GM19023 (cell line): ENCODE measurements at regions not wholly inside any gene's neighbourhood (a gene's known extent, or its start where the extent isn't known, plus 50 kb on each side); places are given as distances from the start of the nearest gene placed in this dataset.

Source experiments
- ATAC-seq: cut with Tn5 transposase; IDR thresholded peaks from one replicate; pipeline ENCODE4 v1.9.1; 2021; ENCODE audit warnings: mild to moderate bottlenecking, moderate library complexity; ENCODE audit not compliant: unreplicated experiment

DNA sequence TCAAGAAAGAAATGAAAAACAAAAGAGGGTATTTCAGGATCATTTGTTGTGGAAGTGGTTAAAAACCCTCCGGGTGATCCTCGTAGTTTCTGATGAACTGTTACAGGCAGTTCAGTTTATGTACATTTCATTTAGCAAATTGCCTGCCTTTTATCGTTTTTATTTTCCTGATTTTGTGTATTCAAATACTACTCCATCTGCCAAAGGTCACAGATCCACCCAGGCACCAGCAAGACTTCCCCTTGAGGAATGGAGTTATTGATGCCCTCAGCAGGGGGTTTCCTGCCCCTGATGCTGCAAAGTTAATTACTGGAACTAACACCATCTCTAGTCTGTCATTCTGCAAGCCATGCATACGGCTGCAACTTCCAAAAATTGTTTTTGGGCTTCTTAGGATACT is 641.9 kb downstream of the SLC4A3 start:
- no peak for ATAC-seq

DNA sequence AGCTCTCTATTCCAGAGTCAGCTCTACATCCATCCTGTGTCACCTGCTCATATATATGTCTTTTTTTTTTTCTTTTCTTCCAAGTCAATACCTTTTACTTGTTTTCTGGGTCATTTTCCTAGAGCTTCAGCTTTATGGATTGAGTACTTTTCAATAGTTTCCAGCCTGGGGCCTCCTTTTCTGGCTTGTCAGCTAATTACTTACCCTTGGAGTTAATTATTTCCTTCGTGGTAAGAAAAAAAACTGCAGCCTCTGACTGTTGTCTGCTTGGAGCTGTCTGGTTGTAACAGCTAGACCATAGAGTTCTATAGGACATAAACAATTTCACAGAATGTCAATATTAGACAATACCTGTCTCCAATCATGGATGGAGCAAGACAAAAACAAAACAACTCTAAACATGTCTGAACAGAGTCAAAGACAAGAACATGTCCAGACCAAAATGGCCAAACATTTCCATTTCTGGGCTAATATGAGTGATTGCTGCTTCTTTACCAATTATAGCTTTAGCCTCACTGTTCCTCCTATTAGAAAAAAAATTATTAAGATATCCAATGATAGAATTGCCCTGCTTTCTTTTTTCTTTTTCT is 643.1 kb downstream of the SLC4A3 start:
- ATAC-seq, result no peak

DNA sequence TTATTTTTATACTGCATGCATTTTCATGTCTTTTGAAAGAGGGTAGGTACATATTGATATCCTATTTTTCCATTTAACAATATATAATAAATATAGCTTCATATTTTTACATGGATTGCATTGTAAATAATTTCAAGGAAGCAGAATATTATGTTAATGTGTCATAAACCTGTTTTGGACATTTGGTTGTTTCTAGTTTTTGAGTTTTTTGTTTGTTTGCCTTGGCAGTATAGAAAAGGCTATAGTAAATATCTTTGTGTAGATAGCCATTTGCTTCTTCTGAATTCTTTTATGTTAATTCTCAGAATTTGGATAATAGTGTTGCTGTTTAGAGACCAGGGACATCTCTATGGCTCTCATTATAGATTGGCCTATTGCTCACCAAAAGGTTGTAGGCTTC is 645.2 kb downstream of the SLC4A3 start:
- ATAC-seq, result no peak

- no peak for ATAC-seq
Observed at GRCh38 chr2:220273082-220273481, 645.7 kb downstream of the SLC4A3 start.

GRCh38 chr2:220275454-220275853 is 648.0 kb downstream of the SLC4A3 start:
- no peak for ATAC-seq

DNA sequence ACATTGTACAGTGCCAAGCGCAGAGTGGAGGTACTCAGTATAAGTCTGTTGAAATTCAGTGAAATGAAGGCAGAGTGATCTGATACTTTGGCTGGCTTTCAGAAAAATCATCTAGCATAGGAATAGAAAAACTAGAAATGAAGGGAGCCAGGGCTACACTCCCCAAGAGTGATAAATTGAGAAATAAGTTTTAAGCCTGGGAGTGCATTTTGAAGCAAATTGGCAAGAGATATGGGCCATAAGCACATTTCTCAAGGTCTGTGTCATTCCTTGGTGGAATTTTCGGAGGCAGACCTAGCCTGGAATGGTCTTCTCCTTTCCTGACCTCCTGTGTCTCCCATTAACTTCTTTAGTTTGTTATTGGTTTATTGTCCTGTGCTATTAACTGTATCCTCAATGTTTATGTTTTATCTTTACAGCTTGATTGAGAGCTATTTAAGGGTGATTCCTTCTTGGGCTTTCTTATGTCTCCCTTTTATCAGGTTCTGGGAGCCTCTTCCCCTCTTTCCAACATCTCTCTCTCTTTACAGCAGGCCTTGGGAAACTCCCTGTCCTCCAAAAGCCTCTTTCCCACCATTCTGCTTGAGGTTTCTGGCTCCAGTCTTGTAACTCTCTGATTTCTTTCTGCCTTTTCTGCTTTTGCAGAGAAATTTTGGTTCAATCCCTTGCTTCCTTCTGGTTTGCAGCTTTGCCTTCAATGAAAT is 649.5 kb downstream of the SLC4A3 start:
- no peak for ATAC-seq

- no peak for ATAC-seq
Observed at GRCh38 chr2:220277445-220277975, 650.1 kb downstream of the SLC4A3 start.

DNA sequence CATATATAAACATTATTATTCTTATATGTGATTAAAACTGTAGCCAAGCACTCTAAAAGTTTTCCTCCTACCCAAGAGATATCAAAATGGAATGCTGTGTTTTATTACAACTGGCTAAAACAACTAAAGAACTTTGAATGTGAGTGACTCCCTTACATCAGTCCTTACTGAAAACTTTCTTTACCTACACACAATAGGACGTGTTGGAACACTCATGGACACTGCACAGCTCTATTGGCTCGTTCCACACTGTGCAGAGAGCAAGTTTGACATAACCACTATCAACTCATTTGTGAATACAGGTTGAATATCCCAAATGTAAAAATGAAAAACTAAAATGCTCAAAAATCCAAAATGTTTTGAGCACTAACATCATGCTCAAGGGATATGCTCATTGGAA is 650.6 kb downstream of the SLC4A3 start:
- ATAC-seq, result no peak

DNA sequence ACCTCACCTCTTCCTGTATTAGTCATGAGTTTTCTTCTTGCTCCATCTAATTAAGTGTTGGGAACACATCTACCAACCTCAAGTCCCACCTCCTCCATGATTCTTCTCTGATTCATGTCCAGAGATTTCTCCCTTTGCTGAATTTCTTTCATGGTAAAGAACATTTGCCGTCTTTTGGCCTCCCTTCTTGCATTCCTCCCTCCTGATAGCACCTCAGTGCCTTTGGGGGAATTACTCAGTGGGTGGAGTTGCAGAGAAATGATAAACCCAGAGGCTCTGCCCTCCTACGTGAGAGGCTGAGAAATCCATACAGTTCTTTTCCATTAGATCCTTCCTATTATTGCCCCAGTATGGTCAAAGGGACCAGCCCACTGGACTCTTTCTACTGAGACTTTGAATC is 651.9 kb downstream of the SLC4A3 start:
- ATAC-seq, result no peak

- ATAC-seq, result no peak
Observed at GRCh38 chr2:220279840-220280239, 652.4 kb downstream of the SLC4A3 start.

DNA sequence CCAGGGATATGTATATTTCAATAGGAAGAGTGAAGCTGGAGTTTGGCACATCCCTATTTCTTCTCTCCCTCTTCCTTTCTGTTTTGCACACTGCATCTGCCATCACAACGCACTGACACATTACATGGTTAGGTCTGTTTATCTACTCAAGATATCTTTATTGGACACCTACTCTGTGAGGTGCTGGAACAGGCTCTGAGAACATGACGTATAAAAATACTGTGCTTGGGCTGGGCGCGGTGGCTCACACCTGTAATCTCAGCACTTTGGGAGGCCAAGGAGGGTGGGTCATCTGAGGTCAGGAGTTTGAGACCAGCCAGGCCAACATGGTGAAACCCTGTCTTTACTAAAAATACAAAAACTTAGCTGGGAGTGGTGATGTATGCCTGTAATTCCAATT is 653.3 kb downstream of the SLC4A3 start:
- no peak for ATAC-seq

- no peak for ATAC-seq
Observed at GRCh38 chr2:220281771-220282170, 654.3 kb downstream of the SLC4A3 start.

DNA sequence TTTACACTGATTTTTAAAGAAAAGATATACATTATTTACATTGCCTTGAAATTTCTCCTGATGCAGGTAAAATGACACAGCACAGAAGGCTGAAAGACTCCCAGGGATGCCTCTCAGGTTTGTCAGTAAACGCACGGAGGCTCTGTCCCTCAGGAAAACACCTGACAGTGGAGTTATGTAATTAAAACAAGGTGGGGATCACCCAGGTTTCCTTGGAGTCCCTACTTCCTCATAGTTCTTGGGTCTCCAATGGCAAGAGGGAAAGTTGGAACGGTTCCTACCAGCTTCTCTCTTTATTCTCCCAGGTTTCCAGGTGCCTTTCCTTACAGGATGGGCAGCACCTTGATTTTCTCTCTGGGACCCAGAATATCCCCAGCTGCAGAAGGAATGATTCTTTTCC is 654.8 kb downstream of the SLC4A3 start:
- no peak for ATAC-seq

DNA sequence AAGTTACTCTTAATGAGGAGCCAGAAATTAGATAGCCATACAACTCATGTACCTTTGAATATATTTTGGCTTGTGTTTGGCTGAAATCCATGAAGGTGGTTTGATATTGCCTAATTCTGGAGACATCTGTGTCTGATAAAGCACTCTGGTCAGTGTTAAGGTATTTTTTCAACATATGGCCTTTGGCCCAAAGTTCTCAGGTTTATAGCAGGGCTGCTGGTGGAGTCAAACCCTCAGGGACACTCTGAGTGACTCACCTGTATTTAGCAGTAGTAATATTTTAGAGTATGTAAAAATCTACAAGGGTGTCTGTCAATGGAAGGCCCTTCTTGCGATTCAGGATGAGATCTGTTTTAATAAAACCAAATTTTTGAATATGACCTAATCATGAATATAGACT is 666.5 kb downstream of the SLC4A3 start:
- no peak for ATAC-seq

DNA sequence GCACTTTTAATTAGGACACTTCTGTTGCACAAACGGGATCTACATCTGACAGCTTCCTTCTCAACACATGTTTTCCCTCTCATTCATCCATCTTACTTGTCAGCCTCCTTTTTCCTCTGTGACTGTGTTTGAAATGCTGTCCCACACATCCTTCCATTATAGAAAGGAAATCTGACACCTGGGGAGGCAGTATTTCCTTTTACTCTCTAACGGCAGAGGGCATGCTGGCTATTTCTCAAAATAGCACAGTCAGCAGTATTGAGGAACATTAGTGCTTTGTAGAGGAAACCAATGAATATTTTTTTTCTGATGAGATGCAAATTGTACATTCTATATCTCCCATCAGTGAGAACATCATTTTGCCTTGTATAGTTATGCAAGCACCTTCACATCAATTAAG is 668.7 kb downstream of the SLC4A3 start:
- ATAC-seq, result no peak

DNA sequence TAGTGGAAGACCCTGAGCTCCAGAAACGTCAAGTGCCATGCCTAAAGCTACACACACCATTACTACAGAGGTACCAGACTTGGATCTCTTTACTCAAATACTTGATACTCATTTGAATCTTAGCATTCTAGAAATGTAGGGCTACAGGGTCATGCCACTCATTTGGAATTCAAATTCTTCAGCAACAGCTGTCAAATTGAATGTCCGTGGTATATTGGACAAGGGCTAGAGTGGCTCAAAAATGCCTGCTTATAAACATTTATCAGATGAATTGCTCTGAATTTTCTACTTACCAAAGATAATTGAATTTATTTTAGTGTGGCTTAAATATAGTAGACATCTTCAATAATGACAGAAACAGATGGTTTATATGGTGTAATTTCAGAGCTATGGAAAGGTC is 669.7 kb downstream of the SLC4A3 start:
- ATAC-seq, result no peak

DNA sequence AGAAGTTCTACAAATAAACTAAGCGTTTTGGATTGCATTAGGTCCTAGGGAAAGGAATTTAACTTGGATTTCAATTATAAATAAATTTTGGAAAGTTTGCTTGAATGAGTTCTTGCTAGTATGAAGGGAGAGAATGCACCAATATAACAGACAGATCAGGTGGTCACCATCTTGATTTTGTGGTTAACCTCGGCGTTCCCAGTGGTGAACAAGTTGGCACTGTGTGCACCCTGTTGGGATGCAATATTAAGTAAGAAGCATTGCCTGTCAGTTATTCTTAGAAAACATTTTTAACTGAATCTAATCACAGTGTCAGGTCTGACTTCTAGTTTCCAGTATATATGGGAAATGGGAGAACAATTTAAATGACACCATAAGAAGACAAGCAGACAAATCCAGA is 673.4 kb downstream of the SLC4A3 start:
- ATAC-seq, result no peak

- ATAC-seq, result no peak
Observed at GRCh38 chr2:220302756-220303155, 675.3 kb downstream of the SLC4A3 start.

GRCh38 chr2:220309215-220309614 is 681.8 kb downstream of the SLC4A3 start:
- ATAC-seq, result no peak

- ATAC-seq, result no peak
Observed at GRCh38 chr2:220310451-220310861, 683.0 kb downstream of the SLC4A3 start.

DNA sequence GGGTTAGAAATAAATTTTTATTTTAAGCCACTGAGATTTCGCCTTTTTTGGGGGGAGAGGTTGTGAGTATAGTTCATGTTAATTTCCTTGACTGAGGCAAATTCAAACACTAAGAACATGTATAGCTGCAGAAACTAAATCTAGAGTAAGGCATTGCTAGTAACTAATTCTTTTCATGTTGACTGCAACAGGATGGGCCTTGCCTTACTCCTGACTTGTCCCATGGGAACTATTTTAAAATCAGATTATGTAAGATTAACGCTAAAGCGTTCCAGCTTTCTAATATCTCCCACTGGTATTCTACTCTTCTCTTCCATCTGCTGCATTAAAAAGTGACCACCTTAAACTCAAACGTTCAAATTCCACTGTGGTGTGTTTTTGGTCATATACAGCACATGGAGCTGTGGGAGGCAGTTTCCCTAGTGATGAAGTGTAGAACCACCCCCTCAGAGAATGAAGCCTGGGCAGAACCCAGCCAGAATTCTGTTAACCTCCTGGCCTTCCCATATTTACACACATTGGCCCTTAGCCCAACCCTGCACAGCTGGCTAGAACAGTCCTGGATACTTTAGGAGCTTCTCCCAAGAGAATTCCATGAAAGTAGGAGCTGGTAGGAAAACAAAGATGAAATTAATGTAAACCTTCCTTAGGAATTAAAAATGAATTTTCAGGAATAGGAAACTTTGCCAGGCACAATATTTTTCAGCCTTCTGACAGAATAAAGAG is 687.8 kb downstream of the SLC4A3 start:
- no peak for ATAC-seq

DNA sequence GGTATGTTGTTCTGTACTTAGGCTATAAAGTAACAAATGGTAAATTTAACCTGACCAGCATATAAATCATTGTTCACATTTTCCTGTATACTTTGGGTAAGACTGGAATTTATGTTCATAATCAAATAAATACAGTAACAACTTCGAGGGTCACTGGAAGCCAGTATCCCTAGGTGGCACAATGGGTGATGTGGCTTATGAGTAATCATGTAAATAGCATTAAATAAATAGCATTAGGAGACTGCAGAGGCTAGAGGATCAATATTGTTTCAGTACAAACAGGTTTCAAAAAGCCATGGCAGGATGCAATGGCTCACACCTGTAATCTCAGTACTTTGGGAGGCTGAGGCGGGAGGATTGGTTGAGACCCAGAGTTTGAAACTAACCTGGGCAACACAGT is 690.6 kb downstream of the SLC4A3 start:
- no peak for ATAC-seq
